GM18858 (cell line): ENCODE measurements at regions not wholly inside any gene's neighbourhood (a gene's known extent, or its start where the extent isn't known, plus 50 kb on each side); places are given as distances from the start of the nearest gene placed in this dataset.

ENCODE experiments used
- ATAC-seq: cut with Tn5 transposase; IDR thresholded peaks from one replicate; pipeline ENCODE4 v1.9.1; 2021; ENCODE audit not compliant: unreplicated experiment

DNA sequence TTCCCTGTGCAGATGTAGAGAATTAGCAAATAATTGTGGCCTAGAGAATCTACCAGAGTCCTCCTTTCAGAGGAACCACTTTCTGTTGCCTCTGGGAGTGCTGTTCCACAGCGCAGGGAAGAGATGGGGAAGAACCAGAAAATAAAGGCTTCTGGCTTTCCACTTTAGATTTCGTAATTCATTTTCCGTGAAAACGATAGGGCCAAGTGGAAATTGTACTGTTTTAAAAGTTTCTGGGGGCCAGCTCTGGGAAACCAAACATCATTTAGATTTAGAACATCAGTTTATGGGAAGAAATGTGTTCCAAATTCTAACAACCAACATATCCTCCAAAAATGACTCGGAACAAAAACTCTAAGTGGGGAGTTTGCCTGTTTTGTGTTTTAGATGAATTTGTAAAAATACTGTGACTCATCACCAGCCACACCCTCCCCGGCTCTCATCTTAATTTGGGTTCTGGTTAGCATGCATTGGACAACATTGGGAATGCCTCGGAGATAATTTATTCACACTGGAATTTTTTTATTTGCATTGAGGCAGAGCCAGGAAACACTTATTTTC lies 65.2 kb upstream of the LNX1 start:
- ATAC-seq: no peak

DNA sequence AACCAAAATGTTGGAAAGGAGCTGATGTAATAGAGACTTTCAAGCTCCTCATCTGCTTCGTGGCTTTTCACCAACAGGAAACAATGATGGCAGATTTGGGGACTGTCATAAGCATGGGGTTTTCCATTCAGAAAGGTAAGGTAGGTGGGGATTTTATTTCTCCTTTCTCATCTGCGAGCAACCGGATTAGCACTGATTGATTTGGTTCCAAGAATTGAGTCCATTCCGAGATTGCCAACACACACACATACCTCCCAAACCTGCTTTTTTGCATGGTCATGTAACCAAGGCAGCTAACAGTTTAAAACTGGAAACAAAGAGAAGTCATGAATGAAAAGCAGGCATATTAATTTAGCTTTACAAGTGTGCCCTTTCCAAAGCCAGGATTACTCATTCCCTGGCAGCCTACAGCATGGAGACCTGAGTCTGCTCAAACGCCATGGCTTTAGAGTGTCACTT lies 63.0 kb upstream of the LNX1 start:
- ATAC-seq: no peak

DNA sequence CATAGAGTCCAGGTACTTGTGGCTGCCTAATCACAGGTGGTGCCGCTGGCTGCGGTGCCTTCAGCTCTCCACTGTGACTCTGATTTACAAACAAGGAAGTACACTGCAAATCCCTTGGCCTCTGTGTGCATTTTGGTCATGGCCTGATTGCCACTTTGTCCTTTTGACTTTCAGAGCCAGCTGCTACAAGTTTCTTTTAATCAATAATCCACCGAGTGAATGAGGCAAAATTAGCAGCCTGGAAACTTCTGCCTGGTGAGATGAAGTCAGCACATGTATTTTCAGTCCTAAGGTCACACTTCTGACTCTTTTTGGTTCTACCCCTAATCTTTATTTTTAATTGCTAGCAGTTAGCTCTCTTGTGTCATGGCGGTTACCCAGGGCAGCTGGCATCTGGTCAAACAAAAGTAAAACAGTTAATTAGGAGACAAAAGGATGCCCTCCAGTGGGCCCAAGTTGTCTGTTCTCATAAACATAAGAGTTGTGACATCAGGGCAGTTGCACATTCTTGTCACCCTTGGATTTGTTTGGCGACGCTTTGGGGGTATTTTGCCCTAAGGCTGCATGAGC lies 62.3 kb upstream of the LNX1 start:
- ATAC-seq: peak; percentile 48

DNA sequence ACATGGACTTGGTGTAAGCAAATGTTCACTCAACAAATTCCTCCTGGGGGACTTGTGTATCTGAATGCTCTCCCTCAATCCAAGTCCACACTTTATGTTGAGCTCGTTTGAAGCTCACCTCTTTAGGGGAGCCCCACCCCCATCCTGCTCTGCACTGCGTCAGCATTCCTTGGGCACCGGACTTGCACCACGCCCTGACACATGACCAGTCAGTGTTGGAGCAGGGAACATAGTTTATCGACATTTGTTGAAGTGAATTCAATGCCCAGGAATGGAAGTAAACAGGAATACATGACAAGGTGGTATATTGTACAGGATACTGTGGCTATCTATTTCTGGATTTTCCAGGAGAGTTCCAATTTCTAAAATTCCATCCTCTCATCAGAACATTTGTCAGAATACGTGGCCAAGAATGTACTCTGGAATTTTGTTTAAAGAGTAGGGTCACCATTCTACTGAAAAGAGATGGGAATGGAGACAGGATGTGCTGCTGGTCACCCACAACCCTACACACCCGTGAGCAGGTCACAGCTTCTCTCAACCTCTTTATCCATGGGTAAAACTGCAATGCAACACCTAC lies 60.0 kb upstream of the LNX1 start:
- ATAC-seq: no peak

DNA sequence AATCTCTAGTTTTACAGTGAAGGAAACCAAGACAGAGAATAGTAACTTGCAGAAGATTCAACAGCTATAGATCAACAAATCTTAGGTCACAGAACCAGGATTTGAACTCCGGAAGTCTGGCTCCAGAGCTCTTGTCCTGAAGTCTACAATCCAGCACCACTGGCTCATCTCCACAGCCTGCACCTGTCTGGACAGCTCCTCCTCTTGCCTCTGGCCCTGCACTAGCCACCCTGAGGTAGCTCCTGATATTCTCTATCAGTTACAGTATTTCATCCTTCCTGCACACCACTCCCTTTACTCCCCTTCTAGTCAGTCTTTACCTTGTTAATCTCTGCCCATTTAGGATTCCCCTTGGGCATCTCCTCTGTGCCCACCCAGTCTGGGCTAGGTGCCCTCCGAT lies 58.1 kb upstream of the LNX1 start:
- ATAC-seq: no peak

DNA sequence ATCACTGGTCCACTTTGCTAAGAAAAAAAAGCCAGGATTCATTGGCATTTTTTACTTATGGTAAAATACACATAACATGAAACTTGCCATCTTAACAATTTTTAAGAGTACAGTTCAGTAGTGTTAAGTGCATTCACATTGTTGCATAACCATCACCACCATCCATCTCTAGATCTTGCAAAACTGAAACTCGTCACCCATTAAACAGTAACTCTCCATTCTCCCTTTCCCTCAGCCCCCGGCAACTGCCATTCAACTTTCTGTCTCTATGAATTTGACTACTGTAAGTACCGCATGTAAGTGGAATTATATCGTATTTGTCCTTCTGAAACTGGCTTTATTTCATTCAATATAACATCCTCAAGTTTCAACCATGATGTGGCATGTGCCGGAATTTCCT lies 56.3 kb upstream of the LNX1 start:
- no peak for ATAC-seq

DNA sequence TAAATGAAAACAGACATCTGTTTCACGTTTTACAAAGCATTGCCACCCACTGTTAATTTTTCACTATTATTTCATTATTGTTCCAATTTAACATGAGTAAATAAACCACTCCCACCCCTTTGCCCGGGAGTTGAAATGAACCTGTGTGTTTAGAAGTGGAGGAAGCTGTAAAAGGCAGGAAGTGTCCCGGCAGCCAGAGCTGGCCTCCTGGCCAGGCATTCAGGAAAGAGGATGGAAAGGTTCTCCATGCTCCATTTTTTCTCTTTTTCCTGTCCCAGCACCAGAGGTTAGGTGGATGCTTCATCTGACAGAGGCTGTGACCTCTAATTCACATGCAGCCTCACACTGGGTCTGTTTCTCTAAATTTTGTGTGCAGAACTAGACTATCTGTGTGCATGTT lies 55.5 kb upstream of the LNX1 start:
- no peak for ATAC-seq

DNA sequence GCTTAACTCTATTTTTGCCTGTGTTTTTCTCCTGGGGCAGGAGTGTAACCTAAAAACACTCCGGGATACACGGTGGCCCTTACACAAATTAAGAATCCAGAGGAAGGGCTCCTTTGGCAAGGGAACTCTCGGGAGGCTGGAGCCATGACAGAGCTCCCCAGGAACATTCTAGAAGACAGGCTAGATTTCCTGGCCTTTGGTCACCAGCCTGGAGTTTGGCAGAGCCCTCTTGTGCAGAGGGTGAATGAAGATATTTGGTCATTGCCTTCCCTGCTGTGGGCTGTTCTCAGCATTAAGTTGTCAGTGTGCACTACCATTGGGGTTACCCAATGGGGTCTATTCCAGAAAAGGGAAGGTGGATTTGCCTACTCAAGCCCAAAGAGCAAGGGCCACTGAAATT lies 53.8 kb upstream of the LNX1 start:
- ATAC-seq: no peak

DNA sequence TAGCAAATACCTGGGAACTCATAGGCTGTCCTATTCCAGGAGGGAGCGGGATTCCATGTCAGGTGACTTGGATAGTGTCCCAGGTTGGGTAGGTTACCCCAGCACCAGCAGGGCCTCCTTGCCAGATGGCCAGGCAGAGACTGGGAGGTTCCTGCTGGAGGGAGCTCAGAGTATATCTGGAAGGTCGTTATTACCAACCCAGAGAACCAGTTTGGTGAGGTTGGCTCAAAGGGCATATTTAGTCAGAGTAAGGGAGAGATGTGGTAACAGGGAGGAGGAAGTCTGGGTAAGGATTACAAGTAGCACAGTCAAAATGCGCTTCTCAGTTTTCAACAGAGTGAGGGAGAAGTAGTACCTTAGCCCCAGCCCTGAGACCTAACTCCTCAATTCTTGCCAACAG lies 53.3 kb upstream of the LNX1 start:
- no peak for ATAC-seq
